MM.1S (cell line): ENCODE measurements at regions not wholly inside any gene's neighbourhood (a gene's known extent, or its start where the extent isn't known, plus 50 kb on each side); places are given as distances from the start of the nearest gene placed in this dataset.

Experiments used
- DNase-seq: peaks from one replicate; pipeline ENCODE4 v3.0.0-alpha.2; 2015
- H2AFZ ChIP-seq: fragments of 300-600 bp; sonication (generic); 2 replicates; pipeline ENCODE4 v1.6.0; 2016; ENCODE audit warnings: antibody characterized with exemption, low read length
- H3F3A ChIP-seq: fragments of 300-600 bp; sonication (generic); 2 replicates; pipeline ENCODE4 v1.6.1; 2016; ENCODE audit warnings: mild to moderate bottlenecking, antibody characterized with exemption, low read length, moderate library complexity, mixed read lengths; ENCODE audit not compliant: insufficient read depth
- H3K27ac ChIP-seq: fragments of 300-600 bp; sonication (generic); 2 replicates; pipeline ENCODE4 v1.5.1; 2016; ENCODE audit warnings: mild to moderate bottlenecking, low read length
- H3K27me3 ChIP-seq: fragments of 300-600 bp; sonication (generic); replicated peaks from 2 replicates; pipeline ENCODE4 v1.6.0; 2016; ENCODE audit warnings: low read length; ENCODE audit not compliant: insufficient read depth
- H3K36me3 ChIP-seq: fragments of 300-600 bp; sonication (generic); replicated peaks from 2 replicates; pipeline ENCODE4 v1.6.1; 2016; ENCODE audit warnings: mild to moderate bottlenecking, low read length, mixed read lengths; ENCODE audit not compliant: insufficient read depth
- H3K4me1 ChIP-seq: fragments of 300-600 bp; sonication (generic); 2 replicates; pipeline ENCODE4 v1.6.1; 2016; ENCODE audit warnings: low read length, mixed read lengths
- H3K4me2 ChIP-seq: fragments of 300-600 bp; sonication (generic); 2 replicates; pipeline ENCODE4 v1.6.0; 2016; ENCODE audit warnings: low read depth, low read length
- H3K4me3 ChIP-seq: fragments of 300-600 bp; sonication (generic); 2 replicates; pipeline ENCODE4 v1.5.1; 2016; ENCODE audit warnings: low read length, mixed read lengths
- H3K79me2 ChIP-seq: fragments of 300-600 bp; sonication (generic); 2 replicates; pipeline ENCODE4 v1.6.1; 2016; ENCODE audit warnings: mixed run types, low read length, mixed read lengths
- H3K9ac ChIP-seq: fragments of 300-600 bp; sonication (generic); 2 replicates; pipeline ENCODE4 v1.6.1; 2016; ENCODE audit warnings: low read length, mixed read lengths
- H3K9me2 ChIP-seq: fragments of 300-600 bp; sonication (generic); replicated peaks from 2 replicates; pipeline ENCODE4 v1.6.1; 2016; ENCODE audit warnings: mild to moderate bottlenecking, low read length, mixed read lengths; ENCODE audit not compliant: insufficient read depth
- H3K9me3 ChIP-seq: fragments of 300-600 bp; sonication (generic); replicated peaks from 2 replicates; pipeline ENCODE4 v1.6.1; 2016; ENCODE audit warnings: mild to moderate bottlenecking, low read length, mixed read lengths; ENCODE audit not compliant: insufficient read depth
- H4K20me1 ChIP-seq: fragments of 300-600 bp; sonication (generic); 2 replicates; pipeline ENCODE4 v1.6.1; 2016; ENCODE audit warnings: mild to moderate bottlenecking, low read length, moderate library complexity, mixed read lengths; ENCODE audit not compliant: insufficient read depth
- CTCF ChIP-seq: fragments of 300-600 bp; sonication (generic); IDR thresholded peaks from 2 replicates; pipeline ENCODE4 v1.5.1; 2016; ENCODE audit warnings: antibody characterized with exemption, low read length, mixed read lengths
- EZH2 ChIP-seq: fragments of 300-600 bp; sonication (generic); optimal IDR thresholded peaks from 2 replicates; pipeline ENCODE3; 2017; ENCODE audit warnings: low read depth, mild to moderate bottlenecking, antibody characterized with exemption, low read length, mixed read lengths
- EZH2phosphoT487 ChIP-seq: fragments of 300-600 bp; sonication (generic); IDR thresholded peaks from 2 replicates; pipeline ENCODE4 v1.6.1; 2018; ENCODE audit warnings: antibody characterized with exemption, low read length

GRCh38 chr14:104353221-104353920 is 215.0 kb downstream of the KIF26A start:
- no peak overlapping the region for H3K9ac ChIP-seq
- H4K20me1 ChIP-seq = no peaks in the 10 kb centered on the region
- H3K4me3 ChIP-seq = no peak overlapping the region
- no peaks in the 10 kb centered on the region for H3K9me2 ChIP-seq
- H3K9me3 ChIP-seq = no peaks in the 10 kb centered on the region
- no peaks in the 10 kb centered on the region for H3K36me3 ChIP-seq
- no peaks in the 10 kb centered on the region for H3K79me2 ChIP-seq
- no peak for TF ChIP-seq CTCF
- TF ChIP-seq EZH2 = no peak
- TF ChIP-seq EZH2phosphoT487 = no peak
- H2AFZ ChIP-seq = no peak overlapping the region
- no peak overlapping the region for H3K4me2 ChIP-seq
- no peak overlapping the region for H3K27ac ChIP-seq
- peaks cover 18% of the 10 kb centered on the region for H3K27me3 ChIP-seq
- no peak for DNase-seq
- H3K4me1 ChIP-seq = no peaks in the 10 kb centered on the region
- H3F3A ChIP-seq = no peaks in the 10 kb centered on the region

- no peaks in the 10 kb centered on the region for H3F3A ChIP-seq
- H2AFZ ChIP-seq = no peak overlapping the region
- no peaks in the 10 kb centered on the region for H3K36me3 ChIP-seq
- H4K20me1 ChIP-seq = no peaks in the 10 kb centered on the region
- no peak overlapping the region for H3K4me3 ChIP-seq
- no peak overlapping the region for H3K4me2 ChIP-seq
- H3K9me3 ChIP-seq = no peaks in the 10 kb centered on the region
- no peak for DNase-seq
- no peak overlapping the region for H3K9ac ChIP-seq
- H3K9me2 ChIP-seq = no peaks in the 10 kb centered on the region
- H3K79me2 ChIP-seq = no peaks in the 10 kb centered on the region
- H3K4me1 ChIP-seq = no peaks in the 10 kb centered on the region
- TF ChIP-seq CTCF = no peak
- TF ChIP-seq EZH2phosphoT487 = no peak
- TF ChIP-seq EZH2 = no peak
- peaks cover 16% of the 10 kb centered on the region for H3K27me3 ChIP-seq
- no peak overlapping the region for H3K27ac ChIP-seq
These were observed 215.7 kb downstream of the KIF26A start for GRCh38 chr14:104353921-104354701.

- H3K9me3 ChIP-seq = no peaks in the 10 kb centered on the region
- peaks cover 16% of the 10 kb centered on the region for H3K27me3 ChIP-seq
- no peak overlapping the region for H3K4me3 ChIP-seq
- no peaks in the 10 kb centered on the region for H3K79me2 ChIP-seq
- no peaks in the 10 kb centered on the region for H3K9me2 ChIP-seq
- no peak overlapping the region for H3K9ac ChIP-seq
- TF ChIP-seq EZH2 (no peak), EZH2phosphoT487 (no peak), CTCF (no peak)
- DNase-seq = no peak
- H2AFZ ChIP-seq = no peak overlapping the region
- no peaks in the 10 kb centered on the region for H3K4me1 ChIP-seq
- H3K4me2 ChIP-seq = no peak overlapping the region
- no peaks in the 10 kb centered on the region for H4K20me1 ChIP-seq
- no peak overlapping the region for H3K27ac ChIP-seq
- H3F3A ChIP-seq = no peaks in the 10 kb centered on the region
- no peaks in the 10 kb centered on the region for H3K36me3 ChIP-seq
These were observed 217.0 kb downstream of the KIF26A start for GRCh38 chr14:104355101-104356019.
